Choroid plexus epithelial cell (primary cell): ENCODE measurements at regions not wholly inside any gene's neighbourhood (a gene's known extent, or its start where the extent isn't known, plus 50 kb on each side); places are given as distances from the start of the nearest gene placed in this dataset.
"Not testable (repeated sequence)": the region's sequence is repeated elsewhere in the genome, so short reads cannot be mapped to it uniquely, and the experiment has no call there.

Experiments used
- DNase-seq: peaks from one replicate; pipeline ENCODE4 v3.0.0-alpha.2; 2010; ENCODE audit warnings: low read depth
- H3K4me3 ChIP-seq: 2 replicates; pipeline ENCODE4 v1.5.1; 2011; ENCODE audit warnings: low read depth, mild to moderate bottlenecking, control low read depth, low read length, moderate library complexity
- TF ChIP-seq, protein P1 (sequence below): conservative IDR thresholded peaks from 2 replicates; pipeline ENCODE4 v1.5.1; 2011; ENCODE audit warnings: low read depth, mild to moderate bottlenecking, control low read depth, inconsistent platforms, low read length, moderate library complexity

GRCh38 chr11:93608364-93608763 lies 53.1 kb upstream of the CEP295 start:
- TF ChIP-seq, protein P1, sequence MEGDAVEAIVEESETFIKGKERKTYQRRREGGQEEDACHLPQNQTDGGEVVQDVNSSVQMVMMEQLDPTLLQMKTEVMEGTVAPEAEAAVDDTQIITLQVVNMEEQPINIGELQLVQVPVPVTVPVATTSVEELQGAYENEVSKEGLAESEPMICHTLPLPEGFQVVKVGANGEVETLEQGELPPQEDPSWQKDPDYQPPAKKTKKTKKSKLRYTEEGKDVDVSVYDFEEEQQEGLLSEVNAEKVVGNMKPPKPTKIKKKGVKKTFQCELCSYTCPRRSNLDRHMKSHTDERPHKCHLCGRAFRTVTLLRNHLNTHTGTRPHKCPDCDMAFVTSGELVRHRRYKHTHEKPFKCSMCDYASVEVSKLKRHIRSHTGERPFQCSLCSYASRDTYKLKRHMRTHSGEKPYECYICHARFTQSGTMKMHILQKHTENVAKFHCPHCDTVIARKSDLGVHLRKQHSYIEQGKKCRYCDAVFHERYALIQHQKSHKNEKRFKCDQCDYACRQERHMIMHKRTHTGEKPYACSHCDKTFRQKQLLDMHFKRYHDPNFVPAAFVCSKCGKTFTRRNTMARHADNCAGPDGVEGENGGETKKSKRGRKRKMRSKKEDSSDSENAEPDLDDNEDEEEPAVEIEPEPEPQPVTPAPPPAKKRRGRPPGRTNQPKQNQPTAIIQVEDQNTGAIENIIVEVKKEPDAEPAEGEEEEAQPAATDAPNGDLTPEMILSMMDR, result no peak
- no peak for DNase-seq
- H3K4me3 ChIP-seq, result no peak overlapping the region

- H3K4me3 ChIP-seq, result no peak overlapping the region
- DNase-seq, result no peak
- TF ChIP-seq, protein P1, result no peak
Observed at GRCh38 chr11:93606721-93607120, 54.8 kb upstream of the CEP295 start.

DNA sequence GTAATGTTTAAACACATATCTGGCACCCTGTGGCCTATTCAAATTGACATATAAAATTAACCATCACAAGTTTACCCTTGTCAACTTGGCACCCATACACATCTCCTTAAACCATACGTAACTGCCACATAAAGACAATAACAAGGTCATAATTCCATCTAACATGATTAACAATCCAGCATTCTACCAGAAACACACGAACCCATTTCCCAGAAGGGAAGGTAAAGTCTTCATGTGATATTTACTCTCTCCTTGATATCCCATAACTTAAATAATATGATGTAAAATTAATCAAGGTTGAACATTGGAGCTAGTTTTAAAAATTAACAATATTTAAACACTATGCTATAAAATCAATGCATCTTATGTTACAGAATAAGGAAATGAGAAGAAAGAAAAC lies 55.2 kb upstream of the CEP295 start:
- DNase-seq, result no peak
- H3K4me3 ChIP-seq, result no peak overlapping the region
- TF ChIP-seq, protein P1, result no peak

DNA sequence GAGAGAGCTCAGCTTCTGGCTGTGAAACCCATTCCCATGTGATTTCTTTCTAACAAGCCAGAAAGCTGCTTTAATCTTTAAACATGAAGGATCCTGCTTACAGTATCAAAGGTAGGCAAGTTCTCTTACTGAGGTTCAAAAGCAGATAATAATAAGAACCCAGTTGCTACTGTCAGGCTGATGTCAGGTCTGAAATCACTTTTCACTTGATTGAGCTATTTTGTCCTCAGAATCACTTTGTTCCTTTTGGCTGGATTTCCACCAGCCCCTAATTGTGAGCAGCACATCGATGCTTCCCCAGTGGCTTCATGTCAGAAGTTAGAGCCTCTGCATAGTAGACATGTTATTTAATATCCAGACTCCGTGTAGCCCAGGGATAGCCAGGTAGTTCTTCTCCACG lies 55.8 kb upstream of the CEP295 start:
- DNase-seq, result no peak
- H3K4me3 ChIP-seq, result no peak overlapping the region
- TF ChIP-seq, protein P1, result no peak

GRCh38 chr11:93604008-93604660 lies 57.3 kb upstream of the CEP295 start:
- TF ChIP-seq, protein P1, result no peak
- no peak overlapping the region for H3K4me3 ChIP-seq
- DNase-seq, result no peak

- DNase-seq, result no peak
- TF ChIP-seq, protein P1, result no peak
- H3K4me3 ChIP-seq, result no peak overlapping the region
Observed at GRCh38 chr11:93603225-93604007, 58.1 kb upstream of the CEP295 start.

GRCh38 chr11:93596171-93596570 lies 53.0 kb upstream of the SMCO4 start:
- peak; percentile 15 for DNase-seq
- H3K4me3 ChIP-seq, result not testable (repeated sequence)
